ENCODE measurements at regions not wholly inside any gene's neighbourhood (a gene's known extent, or its start where the extent isn't known, plus 50 kb on each side); places are given as distances from the start of the nearest gene placed in this dataset.

DNA sequence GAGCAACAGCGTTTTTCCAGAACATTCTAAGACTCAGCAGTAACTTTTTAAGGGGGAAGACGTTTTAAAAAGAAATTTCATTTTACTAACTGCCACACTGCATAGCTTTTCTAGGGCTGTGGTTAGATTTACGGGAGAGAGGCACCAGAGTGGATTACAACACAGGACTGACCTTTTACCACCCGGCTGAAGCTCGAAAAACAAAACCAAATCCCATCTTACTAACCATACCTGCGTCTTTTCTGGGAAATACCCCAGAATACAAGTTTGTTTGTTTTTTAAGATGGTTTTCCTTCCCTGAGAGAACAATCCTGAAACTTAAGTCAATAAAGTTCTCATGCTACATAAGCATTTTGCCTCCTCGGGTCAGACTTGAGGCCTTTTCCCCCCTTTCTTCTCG lies 209.3 kb upstream of the SOX4 start:
- H3K27ac ChIP-seq: no peak overlapping the region
- no peak for TF ChIP-seq ZFX (IDR thresholded peaks at IDR 0.05)
- TF ChIP-seq, protein P1, sequence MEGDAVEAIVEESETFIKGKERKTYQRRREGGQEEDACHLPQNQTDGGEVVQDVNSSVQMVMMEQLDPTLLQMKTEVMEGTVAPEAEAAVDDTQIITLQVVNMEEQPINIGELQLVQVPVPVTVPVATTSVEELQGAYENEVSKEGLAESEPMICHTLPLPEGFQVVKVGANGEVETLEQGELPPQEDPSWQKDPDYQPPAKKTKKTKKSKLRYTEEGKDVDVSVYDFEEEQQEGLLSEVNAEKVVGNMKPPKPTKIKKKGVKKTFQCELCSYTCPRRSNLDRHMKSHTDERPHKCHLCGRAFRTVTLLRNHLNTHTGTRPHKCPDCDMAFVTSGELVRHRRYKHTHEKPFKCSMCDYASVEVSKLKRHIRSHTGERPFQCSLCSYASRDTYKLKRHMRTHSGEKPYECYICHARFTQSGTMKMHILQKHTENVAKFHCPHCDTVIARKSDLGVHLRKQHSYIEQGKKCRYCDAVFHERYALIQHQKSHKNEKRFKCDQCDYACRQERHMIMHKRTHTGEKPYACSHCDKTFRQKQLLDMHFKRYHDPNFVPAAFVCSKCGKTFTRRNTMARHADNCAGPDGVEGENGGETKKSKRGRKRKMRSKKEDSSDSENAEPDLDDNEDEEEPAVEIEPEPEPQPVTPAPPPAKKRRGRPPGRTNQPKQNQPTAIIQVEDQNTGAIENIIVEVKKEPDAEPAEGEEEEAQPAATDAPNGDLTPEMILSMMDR (conservative IDR thresholded peaks at IDR 0.05): no peak

DNA sequence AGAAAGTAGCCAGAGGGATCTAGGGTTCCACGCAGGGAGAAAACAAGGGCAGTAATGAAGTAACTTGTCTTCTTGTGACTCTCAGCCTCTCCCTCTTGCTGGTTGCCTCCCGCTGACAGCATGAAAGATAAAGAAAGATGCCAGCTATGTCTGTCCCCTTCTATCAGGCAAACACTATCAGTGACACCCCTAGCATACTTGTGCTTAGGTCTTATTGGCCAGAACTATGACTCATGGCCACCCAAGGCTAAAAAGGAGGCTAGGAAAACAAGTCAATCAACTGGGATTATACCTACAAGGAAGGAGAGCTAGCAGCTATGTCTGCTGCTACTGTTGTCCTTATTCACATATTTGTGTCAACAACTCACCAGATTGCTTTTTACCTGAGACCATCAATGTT lies 206.8 kb upstream of the SOX4 start:
- no peak overlapping the region for H3K27ac ChIP-seq
- no peak for TF ChIP-seq ZFX (IDR thresholded peaks at IDR 0.05)
- TF ChIP-seq, protein P1 (conservative IDR thresholded peaks at IDR 0.05): no peak

DNA sequence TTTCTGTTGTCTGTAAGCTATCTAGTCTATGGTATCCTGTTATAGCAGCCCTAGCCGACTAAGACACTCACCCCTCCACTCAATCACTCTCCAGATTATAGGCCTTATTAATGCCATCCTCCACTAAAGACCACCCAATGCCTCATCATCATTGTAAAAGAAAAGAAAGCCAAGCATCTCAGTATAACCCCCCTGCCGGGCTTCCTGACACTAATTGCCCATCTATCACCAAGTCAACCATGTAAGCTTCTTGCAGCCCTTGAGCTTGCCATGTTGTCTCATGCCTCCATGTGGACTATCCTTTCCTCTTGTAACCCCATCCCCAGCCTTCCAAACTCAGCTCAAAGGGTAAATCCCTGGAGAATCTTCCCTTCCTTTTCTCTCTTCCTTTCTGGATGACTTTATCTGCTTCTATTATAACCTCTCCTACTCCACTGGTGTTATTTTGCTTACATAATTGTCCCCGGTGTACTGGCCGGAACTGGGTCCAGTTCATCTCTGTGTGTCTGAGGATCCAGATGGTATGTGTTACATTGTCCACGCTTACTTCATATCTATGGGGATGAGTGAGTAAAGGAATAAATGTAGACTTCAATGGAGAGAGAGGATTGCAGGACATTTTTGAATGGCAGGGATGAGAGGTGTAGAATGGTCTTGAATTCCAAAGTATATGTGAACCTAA lies 202.9 kb upstream of the SOX4 start:
- TF ChIP-seq ZFX (IDR thresholded peaks at IDR 0.05): no peak
- TF ChIP-seq, protein P1 (conservative IDR thresholded peaks at IDR 0.05): no peak

DNA sequence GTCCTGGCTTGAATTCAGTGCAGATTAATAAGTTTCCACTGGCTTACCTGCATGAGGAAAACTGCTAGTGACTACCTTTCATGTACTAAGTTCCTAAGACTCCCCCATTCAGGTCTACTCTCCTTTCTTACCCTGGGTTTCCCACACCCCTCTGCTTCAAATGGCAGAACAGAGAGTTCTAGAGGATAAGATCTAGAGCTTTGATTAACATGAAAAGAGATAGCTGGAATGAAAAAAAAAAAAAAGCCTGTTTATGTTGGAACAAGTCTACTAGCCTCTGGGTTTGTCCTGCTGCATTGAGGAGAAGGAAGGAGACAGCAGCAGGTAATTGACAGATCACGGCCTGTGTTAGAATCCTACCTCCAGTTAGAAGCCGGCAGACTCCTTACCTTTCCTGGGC lies 201.4 kb upstream of the SOX4 start:
- H3K27ac ChIP-seq: no peak overlapping the region
- TF ChIP-seq ZFX (IDR thresholded peaks at IDR 0.05): no peak
- TF ChIP-seq, protein P1 (conservative IDR thresholded peaks at IDR 0.05): no peak

More for the DNA sequence above, 202.9 kb upstream of the SOX4 start:
- H3K27ac ChIP-seq: no peak overlapping the region

DNA sequence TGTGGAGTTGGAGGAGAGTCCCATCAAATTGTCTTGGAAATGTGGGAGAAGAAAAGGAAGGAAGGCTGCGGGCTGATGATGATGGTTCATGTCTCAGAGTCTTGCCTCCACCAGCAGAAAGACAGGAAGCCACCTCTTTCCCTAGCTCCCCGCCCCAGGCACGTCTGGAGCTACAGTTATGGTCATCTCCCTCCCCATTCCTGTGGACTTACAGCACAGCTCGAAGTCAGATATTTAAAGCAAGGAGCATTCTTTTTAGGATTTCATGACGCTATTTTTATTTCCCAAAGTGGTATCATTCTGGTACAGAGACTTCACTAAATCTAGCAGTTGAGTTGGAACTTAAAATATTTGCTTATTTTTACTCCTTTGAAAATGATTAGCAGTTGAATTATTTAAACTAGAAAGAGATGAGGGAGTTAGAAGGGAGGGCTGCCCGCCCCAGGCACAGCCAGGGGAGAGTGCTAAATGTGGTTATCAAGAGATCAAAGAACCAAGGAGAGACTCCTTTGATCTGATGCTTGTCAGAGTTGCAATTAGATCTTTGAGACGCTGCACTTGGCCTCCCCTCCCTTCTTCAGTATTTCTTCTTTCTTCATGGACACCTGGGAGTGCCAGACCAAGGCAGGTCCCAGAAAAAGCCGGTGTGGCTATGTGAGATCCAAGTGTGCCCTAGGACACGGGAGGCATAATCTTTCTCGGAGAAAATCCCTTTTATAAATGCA lies 199.9 kb upstream of the SOX4 start:
- no peak for TF ChIP-seq ZFX (IDR thresholded peaks at IDR 0.05)
- TF ChIP-seq, protein P1 (conservative IDR thresholded peaks at IDR 0.05): no peak
- no peak overlapping the region for H3K27ac ChIP-seq

DNA sequence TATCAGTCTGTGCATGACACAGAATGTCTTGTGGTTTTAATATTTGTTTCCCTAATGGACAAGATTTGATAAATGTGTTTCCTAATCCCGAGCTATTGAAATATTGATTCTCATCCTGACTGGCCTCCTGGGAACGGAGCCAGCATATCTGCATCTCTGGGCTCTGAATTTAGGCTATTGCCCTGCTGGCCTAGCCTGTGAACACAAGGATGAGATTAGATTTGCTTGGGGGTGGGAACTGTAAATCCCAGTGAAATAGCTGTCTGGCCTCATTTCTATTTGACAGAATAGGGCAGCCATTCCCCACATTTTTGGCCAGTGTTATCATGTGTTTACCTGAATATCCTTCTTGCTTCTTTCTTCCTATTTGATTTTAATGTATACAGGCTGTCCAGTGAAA lies 198.4 kb upstream of the SOX4 start:
- H3K27ac ChIP-seq: no peak overlapping the region
- no peak for TF ChIP-seq ZFX (IDR thresholded peaks at IDR 0.05)
- TF ChIP-seq, protein P1 (conservative IDR thresholded peaks at IDR 0.05): no peak

DNA sequence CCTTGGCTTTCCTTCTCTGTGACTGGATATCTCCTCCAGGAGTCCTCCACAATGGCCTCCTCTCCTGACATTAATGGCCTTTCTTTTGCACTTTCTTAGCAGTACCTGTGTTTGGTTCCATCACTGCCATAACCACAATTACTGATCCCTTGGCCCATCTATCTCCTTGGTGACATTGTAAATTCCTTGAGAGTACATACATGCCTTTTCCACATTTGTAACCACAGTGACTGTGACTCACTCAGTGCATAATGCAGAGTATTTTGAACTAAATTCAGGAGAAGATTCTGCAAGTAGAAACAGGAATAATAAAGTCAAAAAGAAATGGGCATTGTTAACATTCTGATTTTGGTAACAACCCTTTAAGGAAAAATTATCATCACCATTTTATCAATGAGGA lies 197.2 kb upstream of the SOX4 start:
- no peak for TF ChIP-seq ZFX (IDR thresholded peaks at IDR 0.05)
- TF ChIP-seq, protein P1 (conservative IDR thresholded peaks at IDR 0.05): no peak
- H3K27ac ChIP-seq: no peak overlapping the region
